C4-2B (cell line): ENCODE measurements at regions not wholly inside any gene's neighbourhood (a gene's known extent, or its start where the extent isn't known, plus 50 kb on each side); places are given as distances from the start of the nearest gene placed in this dataset.

Experiments used
- CTCF ChIP-seq: fragments of 450-650 bp; conservative IDR thresholded peaks from 2 replicates; pipeline ENCODE4 v1.5.1; 2017; ENCODE audit warnings: mild to moderate bottlenecking
- ZFX ChIP-seq: fragments of 450-650 bp; IDR thresholded peaks from 2 replicates; pipeline ENCODE4 v1.6.1; 2017

- TF ChIP-seq CTCF (no peak), ZFX (no peak)
Measured at GRCh38 chr4:36601864-36602495, 320.6 kb downstream of the DTHD1 start.
